OCI-LY7 (cell line): ENCODE measurements at regions not wholly inside any gene's neighbourhood (a gene's known extent, or its start where the extent isn't known, plus 50 kb on each side); places are given as distances from the start of the nearest gene placed in this dataset.

Source experiments
- CTCF ChIP-seq: fragments of 200-600 bp; sonication (generic); conservative IDR thresholded peaks from 2 replicates; pipeline ENCODE4 v1.5.1; 2014; ENCODE audit warnings: mild to moderate bottlenecking, antibody characterized with exemption, low read length, moderate library complexity, mixed read lengths
- EZH2phosphoT487 ChIP-seq: fragments of 200-600 bp; sonication (generic); IDR thresholded peaks from 2 replicates; pipeline ENCODE4 v1.6.1; 2018; ENCODE audit warnings: low read depth, borderline replicate concordance, mild to moderate bottlenecking, mixed run types, antibody characterized with exemption, low read length, moderate library complexity, mixed read lengths

GRCh38 chr13:112200200-112200599 is 133.3 kb downstream of the SOX1 start:
- no peak for TF ChIP-seq CTCF
- no peak for TF ChIP-seq EZH2phosphoT487
